Psoas muscle (tissue), 7 donors: ENCODE measurements at regions not wholly inside any gene's neighbourhood (a gene's known extent, or its start where the extent isn't known, plus 50 kb on each side); places are given as distances from the start of the nearest gene placed in this dataset.

Experiments used
- ATAC-seq, 4 donors: fragments of 200-7000 bp; cut with Tn5 transposase; one replicate each; pipeline ENCODE4 v1.9.1; 2020; ENCODE audit warnings: moderate library complexity in 3 of 4, mild to moderate bottlenecking in 2 of 4
- DNase-seq, 2 donors: peaks; one replicate each; pipeline ENCODE4 v3.0.0-alpha.2; 2020
- H3K27ac ChIP-seq: fragments of 200-600 bp; one replicate; pipeline ENCODE4 v1.8.0; 2022
- H3K27me3 ChIP-seq, 3 donors: fragments of 200-600 bp in 1 of 3; one replicate each; pipeline versions ENCODE4 v1.6.1 to v1.8.0; 2013 to 2022; ENCODE audit warnings: low read length in 2 of 3, mild to moderate bottlenecking in 2 of 3, moderate library complexity in 1 of 3; ENCODE audit not compliant: insufficient read depth in 3 of 3
- H3K36me3 ChIP-seq, 2 donors: fragments of 200-600 bp in 1 of 2; one replicate each; pipeline versions ENCODE4 v1.6.1 to v1.8.0; 2013 to 2022; ENCODE audit warnings: low read depth in 1 of 2, mild to moderate bottlenecking in 1 of 2, moderate library complexity in 1 of 2; ENCODE audit not compliant: insufficient read depth in 1 of 2
- H3K4me1 ChIP-seq: fragments of 200-600 bp; one replicate; pipeline ENCODE4 v1.8.0; 2022
- H3K4me3 ChIP-seq: fragments of 200-600 bp; one replicate; pipeline ENCODE4 v1.8.0; 2022; ENCODE audit warnings: mild to moderate bottlenecking
- H3K9me3 ChIP-seq: fragments of 200-600 bp; one replicate; pipeline ENCODE4 v1.8.0; 2022
- CTCF ChIP-seq: fragments of 200-600 bp; IDR thresholded peaks from one replicate; pipeline ENCODE4 v1.8.0; 2022; ENCODE audit warnings: antibody characterized with exemption
- WGBS, 3 donors: extraction: QIAGEN DNeasy Blood & Tissue Kit; methylation state at CpG; one replicate each; pipeline versions ENCODE4 v1.1.6 to v1.1.7; 2013; 5-methylcytosine and 5-hydroxymethylcytosine counted together
- intact Hi-C, 2 donors: fragments of 100-400 bp; cut with DNase I; formaldehyde crosslinking; loops; one replicate each; pipeline versions ENCODE4 v1.11.0 to v1.14.2; 2022
- donor health status: healthy with polysubstance abuse.
- donor health status: DM: no; HTN: no; CAD: no; lungs with moderate emphysema.
- donor health status: Bipolar disorder and iron deficiency.
- donor health status: healthy.
- donor health status: DM: yes; HTN: yes; CAD: no.
- donor health status: DM: no; HTN: no; CAD: no.
- donor health status: DM: yes; HTN: yes; CAD: no.

GRCh38 chr5:44511596-44511995 lies 122.4 kb upstream of the FGF10 start:
- H3K4me1 ChIP-seq: peaks cover 3% of the 10 kb centered on the region
- H3K9me3 ChIP-seq: no peaks in the 10 kb centered on the region
- no peak for ATAC-seq
- intact Hi-C loops: no loop called here
- no peaks in the 10 kb centered on the region for H3K27me3 ChIP-seq
- WGBS, 3 donors: 68 to 88% (median 71%) methylated on average over 5 of the region's 5 CpGs
- no peak for TF ChIP-seq CTCF
- DNase-seq: no peak
- H3K27ac ChIP-seq: no peak overlapping the region
- H3K36me3 ChIP-seq: no peaks in the 10 kb centered on the region
- no peak overlapping the region for H3K4me3 ChIP-seq

- Histone ChIP-seq H3K27ac (no peak overlapping the region), H3K4me3 (no peak overlapping the region), H3K36me3 (no peaks in the 10 kb centered on the region), H3K27me3 (no peaks in the 10 kb centered on the region), H3K4me1 (no peaks in the 10 kb centered on the region), H3K9me3 (no peaks in the 10 kb centered on the region)
- 6 to 12% (median 11%) methylated on average over 3 of the region's 3 CpGs for WGBS, 3 donors
- DNase-seq (no peak), ATAC-seq (no peak)
- intact Hi-C loops: no loop called here
- TF ChIP-seq CTCF: no peak
These were observed 117.3 kb upstream of the FGF10 start for GRCh38 chr5:44506561-44506960.

- TF ChIP-seq CTCF: no peak
- Histone ChIP-seq H3K4me1 (no peaks in the 10 kb centered on the region), H3K27ac (no peak overlapping the region), H3K36me3 (no peaks in the 10 kb centered on the region), H3K4me3 (no peak overlapping the region), H3K9me3 (no peaks in the 10 kb centered on the region), H3K27me3 (no peaks in the 10 kb centered on the region)
- 20 to 31% (median 27%) methylated on average over 1 of the region's 1 CpG for WGBS, 3 donors
- DNase-seq (no peak), ATAC-seq (no peak)
- intact Hi-C loops: no loop called here
These were observed 110.2 kb upstream of the FGF10 start for GRCh38 chr5:44499381-44499780.

DNA sequence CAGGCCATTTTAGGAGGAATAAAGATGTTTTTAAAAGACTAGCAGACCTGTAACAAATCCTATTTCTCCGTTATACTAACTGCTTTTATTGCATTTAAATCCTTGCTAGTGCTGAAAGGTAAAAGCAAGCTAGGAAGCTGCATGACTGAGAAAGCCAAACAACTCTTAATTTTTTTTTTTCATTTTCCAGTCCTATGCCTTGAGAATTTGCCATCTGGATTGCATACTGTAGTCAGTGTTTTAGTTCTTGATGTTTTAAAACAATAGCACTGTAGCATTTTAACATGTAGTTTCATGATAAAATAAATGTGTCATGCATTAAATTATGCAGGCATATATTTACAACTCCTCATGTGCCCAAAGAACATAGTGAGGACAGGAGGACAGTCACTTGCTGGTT lies 108.4 kb upstream of the FGF10 start:
- no peak for ATAC-seq
- TF ChIP-seq CTCF: no peak
- Histone ChIP-seq H3K27ac (no peak overlapping the region), H3K4me1 (no peaks in the 10 kb centered on the region), H3K9me3 (no peaks in the 10 kb centered on the region), H3K27me3 (no peaks in the 10 kb centered on the region), H3K4me3 (no peak overlapping the region), H3K36me3 (no peaks in the 10 kb centered on the region)
- no peak for DNase-seq
- WGBS, 3 donors: 75 to 89% (median 77%) methylated on average over 1 of the region's 1 CpG
- intact Hi-C loops: no loop called here

- Histone ChIP-seq H3K4me1 (no peaks in the 10 kb centered on the region), H3K9me3 (no peaks in the 10 kb centered on the region), H3K27ac (no peak overlapping the region), H3K4me3 (no peak overlapping the region), H3K36me3 (no peaks in the 10 kb centered on the region), H3K27me3 (no peaks in the 10 kb centered on the region)
- ATAC-seq (no peak), DNase-seq (no peak)
- 62 to 74% (median 66%) methylated on average over 1 of the region's 1 CpG for WGBS, 3 donors
- TF ChIP-seq CTCF: no peak
- intact Hi-C loops: no loop called here
These were observed 106.1 kb upstream of the FGF10 start for GRCh38 chr5:44495280-44495679.
